Neural progenitor cell (in vitro differentiated cells): ENCODE measurements at regions not wholly inside any gene's neighbourhood (a gene's known extent, or its start where the extent isn't known, plus 50 kb on each side); places are given as distances from the start of the nearest gene placed in this dataset.

Source experiments
- EZH2phosphoT487 ChIP-seq: fragments of 200-600 bp; sonication (generic); IDR thresholded peaks from 2 replicates; pipeline ENCODE4 v1.6.1; 2017; ENCODE audit warnings: antibody characterized with exemption
- TF ChIP-seq, protein P1 (sequence below): fragments of 200-600 bp; sonication (generic); IDR thresholded peaks from 2 replicates; pipeline ENCODE4 v1.5.1; 2017; ENCODE audit warnings: antibody characterized with exemption, mild to moderate bottlenecking

DNA sequence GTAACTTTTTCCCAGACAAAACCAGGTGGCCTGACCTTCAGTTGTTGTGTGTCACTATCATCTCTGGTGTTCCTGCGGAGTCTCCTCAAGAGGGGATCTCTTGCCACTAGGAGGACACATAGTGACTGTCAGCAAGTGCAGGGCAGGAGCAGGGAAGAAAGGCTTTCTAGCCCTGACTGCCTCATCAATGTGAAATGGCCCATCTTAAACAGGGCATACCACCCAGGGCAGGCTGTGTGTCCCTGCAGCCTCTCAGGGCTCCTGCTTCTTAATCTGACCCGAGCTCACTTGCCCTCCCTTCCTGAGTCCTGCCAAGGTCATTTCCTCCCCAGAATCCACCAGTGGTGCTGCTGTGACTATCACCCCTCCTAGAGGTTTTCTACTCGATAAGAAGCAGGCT is 57.4 kb upstream of the SIMC1 start:
- TF ChIP-seq, protein P1, sequence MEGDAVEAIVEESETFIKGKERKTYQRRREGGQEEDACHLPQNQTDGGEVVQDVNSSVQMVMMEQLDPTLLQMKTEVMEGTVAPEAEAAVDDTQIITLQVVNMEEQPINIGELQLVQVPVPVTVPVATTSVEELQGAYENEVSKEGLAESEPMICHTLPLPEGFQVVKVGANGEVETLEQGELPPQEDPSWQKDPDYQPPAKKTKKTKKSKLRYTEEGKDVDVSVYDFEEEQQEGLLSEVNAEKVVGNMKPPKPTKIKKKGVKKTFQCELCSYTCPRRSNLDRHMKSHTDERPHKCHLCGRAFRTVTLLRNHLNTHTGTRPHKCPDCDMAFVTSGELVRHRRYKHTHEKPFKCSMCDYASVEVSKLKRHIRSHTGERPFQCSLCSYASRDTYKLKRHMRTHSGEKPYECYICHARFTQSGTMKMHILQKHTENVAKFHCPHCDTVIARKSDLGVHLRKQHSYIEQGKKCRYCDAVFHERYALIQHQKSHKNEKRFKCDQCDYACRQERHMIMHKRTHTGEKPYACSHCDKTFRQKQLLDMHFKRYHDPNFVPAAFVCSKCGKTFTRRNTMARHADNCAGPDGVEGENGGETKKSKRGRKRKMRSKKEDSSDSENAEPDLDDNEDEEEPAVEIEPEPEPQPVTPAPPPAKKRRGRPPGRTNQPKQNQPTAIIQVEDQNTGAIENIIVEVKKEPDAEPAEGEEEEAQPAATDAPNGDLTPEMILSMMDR, result no peak
- no peak for TF ChIP-seq EZH2phosphoT487
